Stimulated activated CD4-positive, alpha-beta T cell treated with anti-CD3 and anti-CD28 coated beads, Interleukin-2, amount 100 ng/mL, for 4 hours (primary cell): ENCODE measurements at regions not wholly inside any gene's neighbourhood (a gene's known extent, or its start where the extent isn't known, plus 50 kb on each side); places are given as distances from the start of the nearest gene placed in this dataset.

Experiments
- DNase-seq: peaks from one replicate; pipeline ENCODE4 v3.0.0-alpha.2; 2020; ENCODE audit warnings: low read depth

DNA sequence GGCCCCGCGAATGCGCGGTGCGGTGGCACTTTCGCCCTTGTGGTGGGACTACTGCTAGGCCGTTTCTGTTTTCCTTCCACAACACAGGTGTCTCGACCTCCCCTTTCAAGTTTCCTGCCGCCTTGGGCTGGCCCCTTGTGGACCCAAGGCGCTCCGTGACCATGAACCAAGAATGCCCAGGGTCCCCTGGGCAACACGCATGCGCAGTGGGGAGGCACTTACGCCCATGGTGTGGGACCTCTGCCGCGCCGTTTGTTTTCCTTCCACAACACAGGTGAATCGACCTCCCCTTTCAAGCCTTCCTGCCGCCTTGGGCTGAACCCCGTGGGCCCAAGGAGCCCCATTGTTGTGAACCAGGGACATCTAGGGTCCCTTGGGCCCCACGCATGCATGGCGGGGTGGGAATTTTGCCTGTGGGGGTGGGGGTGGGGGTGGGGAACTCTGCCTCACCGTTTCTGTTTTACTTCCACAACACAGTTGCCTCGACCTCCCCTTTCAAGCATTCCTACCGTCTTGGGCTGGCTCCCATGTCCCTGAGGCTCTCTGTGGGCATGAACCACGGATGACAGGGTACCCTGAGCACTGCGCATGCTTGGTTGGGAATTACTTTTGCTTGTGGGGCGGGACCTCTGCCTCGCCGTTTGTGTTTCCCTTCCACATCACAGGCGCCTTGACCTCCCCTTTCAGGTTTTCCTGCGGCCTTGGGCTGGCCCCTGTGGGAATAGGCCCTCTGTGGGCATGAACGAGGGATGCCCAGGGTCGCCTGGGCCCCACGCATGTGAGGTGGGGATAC lies 355.1 kb downstream of the ALG10 start:
- DNase-seq = no peak

DNA sequence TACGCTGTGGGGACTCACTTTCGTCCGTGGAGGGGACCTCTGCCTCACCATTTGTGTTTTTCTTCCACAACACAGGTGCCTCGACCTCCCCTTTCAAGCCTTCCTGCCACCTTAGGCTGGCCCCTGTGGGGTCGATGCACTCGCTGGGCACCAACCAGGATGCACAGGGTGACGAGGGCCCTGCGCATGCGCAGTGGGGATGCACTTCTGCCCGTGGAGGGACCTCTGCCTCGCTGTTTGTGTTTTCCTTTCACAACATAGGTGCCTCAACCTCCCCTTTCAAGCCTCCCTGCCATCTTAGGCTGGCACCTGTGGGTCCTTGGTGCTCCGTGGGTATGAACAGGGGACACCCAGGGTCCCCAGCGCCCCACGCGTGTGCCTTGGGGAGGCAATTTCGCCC lies 356.8 kb downstream of the ALG10 start:
- no peak for DNase-seq

DNA sequence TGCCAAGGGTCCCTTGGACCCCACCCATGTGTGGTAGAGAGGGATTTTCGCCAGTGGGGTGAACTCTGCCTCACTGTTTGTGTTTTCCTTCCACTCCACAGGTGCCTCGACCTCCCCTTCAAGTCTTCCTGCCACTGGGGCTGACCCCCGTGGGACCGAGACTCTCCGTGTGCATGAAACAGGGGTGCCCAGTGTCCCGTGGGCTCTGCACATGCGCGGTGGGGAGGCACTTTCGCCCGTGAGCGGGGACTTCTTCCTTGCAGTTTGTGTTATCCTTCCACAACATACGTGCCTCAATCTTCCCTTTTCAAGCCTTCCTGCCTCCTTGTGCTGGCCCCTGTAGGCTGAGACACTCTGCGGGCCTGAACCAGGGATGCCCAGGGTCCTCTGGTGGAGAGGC lies 362.4 kb downstream of the ALG10 start:
- DNase-seq = no peak

DNA sequence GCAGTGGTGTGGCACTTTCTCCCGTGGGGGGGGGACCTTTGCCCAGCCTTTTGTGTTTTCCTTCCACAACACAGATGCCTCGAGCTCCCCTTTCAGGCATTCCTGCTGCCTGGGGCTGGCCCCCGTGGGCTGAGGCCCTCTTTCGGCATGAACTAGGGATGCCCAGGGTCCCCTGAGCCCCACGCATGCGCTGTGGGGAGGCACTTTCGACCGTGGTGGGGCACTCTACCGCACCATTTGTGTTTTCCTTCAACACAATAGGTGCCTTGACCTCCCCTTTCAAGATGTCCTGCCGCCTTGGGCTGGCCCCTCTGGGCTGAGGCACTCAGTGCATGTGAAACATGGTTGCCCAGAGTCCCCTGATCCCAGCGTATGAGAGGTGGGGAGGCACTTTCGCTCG lies 363.7 kb downstream of the ALG10 start:
- no peak for DNase-seq

DNA sequence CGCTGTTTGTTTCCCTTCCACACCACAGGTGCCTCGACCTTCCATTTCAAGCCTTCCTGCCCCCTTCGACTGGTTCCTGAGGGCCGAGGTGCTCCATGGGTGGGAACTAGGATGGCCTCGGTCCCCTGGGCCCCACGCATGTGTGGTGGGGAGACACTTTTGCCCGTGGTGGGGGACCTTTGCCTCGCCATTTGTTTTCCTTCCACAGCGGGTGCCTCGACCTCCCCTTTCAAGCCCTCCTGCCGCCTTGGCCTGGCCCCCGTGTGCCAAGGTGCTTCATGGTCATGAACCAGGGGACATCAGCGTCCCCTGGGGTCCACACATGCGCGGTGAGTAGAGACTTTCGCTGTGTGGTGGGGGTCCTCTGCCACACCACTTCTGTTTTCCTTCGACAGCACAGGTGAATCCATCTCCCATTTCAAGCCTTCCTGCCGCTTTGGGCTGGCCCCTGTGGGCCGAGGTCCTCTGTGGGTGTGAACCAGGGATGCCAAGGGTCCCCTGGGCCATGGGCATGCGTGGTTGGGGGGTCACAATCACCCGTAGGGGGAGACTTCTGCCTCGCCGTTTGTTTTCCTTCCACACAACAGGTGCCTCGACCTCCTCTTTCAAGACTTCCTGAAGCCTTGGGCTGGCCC lies 364.4 kb downstream of the ALG10 start:
- no peak for DNase-seq

DNA sequence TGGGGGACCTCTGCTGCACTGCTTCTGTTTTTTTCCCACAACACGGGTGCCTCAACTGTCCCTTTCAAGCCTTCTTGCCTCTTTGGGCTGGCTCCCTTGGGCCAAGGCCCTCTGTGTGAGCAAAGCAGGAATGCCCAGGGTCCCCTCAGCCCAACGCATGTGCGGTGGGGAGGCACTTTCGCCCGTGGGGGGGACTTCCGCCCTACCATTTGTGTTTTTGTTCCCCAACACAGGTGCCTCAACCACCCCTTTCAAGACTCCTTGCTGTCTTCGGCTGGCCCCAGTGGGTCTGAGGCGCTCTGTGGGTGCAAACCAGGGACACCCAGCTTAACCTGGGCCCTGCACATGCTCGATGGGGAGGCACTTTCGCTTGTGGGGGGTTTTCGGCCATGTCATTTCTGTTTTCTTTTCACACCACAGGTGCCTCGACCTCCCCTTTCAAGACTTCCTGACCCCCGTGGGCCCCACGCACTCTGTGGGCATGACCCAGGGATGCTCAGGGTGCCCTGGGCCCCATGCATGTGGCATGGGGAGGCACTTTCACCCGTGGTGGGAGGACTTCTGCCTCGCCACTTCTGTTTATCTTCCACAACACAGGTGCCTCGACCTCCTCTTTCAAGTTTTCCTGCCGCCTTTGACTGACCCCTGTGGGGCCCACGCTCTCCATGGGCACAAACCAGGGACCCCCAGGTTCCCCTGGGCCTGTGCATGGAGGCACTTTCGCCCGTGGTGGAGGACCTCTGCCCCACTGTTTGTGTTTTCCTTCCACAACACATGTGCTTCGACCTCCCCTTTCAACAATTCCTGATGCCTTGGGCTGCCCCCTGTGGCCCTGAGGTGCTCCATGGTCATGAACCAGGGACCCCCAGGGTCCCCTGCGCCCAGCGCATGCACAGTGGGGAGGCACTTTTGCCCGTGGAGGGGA lies 365.7 kb downstream of the ALG10 start:
- DNase-seq = no peak

DNA sequence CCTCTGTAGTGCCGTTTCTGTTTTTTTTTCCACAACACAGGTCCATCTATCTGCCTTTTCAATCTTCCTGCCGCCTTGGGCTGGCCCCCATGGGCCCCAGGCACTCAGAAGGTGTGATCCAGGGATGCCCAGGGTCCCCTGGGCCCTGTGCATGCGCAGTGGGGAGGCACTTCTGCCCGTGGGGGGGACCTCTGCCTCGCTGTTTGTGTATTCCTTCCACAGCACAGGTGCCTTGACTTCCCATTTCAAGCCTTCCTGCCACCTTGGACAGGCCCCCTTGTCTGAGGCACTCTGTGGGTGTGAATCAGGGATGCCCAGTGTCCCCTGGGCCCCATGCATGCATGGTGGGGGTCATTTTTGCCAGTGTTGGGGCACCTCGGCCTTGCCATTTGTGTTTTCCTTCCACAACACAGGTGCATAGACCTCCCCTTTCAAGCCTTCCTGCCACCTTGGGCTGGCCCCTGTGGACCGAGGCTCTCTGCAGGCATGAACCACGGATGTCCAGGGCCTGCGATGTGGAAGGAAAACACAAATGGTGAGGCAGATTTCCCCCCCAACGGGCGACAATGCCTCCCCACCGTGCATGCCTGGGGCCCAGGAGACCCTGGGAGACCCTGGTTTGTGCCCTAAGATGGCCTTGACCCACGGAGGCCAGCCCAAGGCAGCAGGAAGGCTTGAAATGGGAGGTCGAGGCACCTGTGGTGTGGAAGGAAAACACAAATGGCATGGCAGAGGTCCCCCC lies 366.5 kb downstream of the ALG10 start:
- DNase-seq = no peak

DNA sequence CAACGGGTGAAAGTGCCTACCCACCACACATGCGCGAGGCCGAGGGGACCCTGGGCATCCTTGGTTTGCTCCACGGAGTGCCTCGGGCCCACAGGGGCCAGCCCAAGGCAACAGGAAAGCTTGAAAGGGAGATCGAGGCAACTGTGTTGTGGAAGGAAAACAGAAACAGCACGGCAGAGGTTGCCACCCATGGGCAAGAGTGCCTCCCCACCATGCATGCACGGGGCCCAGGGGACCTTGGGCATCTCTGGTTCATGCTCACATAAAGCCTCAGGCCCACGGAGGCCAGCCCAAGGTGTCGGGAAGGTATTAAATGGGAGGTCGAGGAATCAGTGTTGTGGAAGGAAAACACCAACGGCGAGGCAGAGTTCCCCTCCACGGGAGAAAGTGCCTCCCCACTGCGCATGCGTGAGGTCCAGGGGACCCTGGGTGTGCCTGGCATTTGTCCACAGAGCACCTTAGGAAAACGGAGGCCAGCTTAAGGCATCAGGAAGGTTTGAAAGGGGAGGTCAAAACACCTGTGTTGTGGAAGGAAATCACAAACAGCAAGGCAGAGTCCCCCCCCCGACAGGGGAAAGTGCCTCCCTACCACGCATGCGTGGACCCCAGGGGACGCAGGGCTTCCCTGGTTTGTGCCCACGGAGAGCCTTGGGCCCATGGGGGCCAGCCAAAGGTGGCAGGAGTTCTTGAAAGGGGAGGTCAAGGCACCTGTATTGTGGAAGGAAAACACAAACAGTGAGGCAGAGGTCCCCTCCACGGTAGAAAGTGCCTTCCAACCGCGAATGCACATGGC lies 367.3 kb downstream of the ALG10 start:
- no peak for DNase-seq

DNA sequence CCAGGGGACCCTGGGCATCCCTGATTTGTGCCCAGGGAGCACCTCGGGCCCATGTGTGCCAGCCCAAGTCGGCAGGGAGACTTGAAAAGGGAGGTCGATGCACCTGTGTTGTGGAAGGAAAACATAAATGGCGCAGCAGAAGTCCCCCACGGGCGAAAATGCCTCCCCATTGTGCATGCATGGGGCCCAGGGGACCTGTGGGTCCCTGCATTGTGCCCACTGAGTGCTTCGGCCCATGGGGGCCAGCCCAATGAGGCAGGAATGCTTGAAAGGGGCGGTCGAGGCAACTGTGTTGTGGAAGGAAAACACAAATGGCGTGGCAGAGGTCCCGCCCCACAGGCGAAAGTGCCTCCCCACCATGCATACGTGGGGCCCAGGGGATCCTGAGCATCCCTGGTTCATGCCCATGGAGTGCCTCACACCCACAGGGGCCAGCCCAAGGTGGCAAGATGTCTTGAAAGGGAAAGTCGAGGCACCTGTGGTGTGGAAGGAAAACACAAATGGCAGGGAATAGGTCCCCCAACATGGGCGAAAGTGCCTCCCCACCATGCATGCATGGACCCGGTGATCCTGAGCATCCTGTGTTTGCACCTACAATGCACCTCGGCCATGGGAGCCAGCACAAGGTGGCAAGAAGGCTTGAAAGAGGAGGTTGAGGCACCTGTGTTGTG lies 368.0 kb downstream of the ALG10 start:
- DNase-seq = no peak

DNA sequence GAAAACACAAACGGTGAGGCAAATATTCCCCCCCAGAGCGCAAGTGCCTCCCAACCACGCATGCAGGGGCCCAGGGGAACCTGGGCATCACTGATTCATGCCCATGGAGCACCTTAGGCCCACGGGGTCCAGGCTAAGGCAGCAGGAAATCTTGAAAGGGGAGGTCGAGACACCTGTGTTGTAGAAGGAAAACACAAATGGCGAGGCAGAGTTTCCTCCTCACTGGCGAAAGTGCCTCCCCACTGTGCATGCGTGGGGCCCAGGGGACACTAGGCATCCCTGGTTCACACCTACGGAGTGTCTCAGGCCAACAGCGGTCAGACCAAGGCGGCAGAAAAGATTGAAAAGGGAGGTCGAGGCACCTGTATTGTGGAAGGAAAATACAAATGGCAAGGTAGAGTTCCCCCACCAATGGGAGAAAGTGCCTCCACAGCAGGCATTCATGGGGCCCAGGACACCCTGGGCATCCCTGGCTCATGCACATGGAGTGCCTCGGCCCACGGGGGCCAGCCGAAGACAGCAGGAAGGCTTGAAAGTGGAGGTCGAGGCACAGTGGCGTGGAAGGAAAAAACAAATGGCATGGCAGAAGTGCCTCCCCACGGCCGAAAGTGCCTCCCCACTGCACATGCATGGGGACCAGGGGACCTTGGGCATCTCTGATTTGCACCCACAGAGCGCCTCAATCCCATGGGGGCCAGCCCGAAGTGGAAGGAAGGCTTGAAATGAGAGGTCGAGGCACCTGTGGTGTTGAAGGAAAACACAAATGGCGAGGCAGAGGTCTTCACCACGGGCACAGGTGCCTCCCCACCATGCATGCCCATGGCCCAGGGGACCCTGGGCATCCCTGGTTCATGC lies 368.8 kb downstream of the ALG10 start:
- DNase-seq = no peak

DNA sequence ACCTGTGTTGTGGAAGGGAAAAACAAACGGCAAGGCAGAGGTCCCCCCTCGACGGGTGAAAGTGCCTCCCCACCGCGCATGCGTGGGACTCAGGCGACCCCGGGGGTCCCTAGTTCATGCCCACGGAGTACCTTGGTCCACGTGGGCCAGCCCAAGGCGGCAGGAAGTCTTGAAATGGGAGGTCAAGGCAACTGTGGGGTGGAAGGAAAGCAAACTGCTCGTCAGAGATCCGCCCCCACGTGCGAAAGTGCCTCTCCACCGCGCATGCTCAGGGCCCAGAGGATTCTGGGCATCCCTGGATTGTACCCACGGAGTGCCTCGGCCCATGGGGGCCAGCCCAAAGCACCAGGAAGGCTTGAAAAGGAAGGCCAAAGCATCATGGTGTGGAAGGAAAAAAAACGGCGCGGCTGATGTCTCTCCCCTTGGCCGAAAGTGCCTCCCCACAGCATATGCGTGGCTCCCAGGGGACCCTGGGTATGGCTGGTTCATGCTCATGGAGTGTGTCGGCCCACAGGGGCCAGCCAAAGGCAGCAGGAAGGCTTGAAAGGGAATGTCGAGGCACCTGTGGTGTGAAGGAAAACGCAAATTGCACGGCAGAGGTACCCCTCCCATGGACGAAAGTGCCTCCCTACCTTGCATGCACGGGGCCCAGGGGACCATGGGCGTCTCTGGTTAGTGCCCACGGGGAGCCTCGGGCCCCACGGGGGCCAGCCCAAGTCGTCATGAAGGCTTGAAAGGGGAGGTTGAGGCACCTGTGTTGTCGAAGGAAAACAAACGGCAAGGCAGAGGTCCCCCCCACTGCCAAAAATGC lies 369.7 kb downstream of the ALG10 start:
- no peak for DNase-seq

DNA sequence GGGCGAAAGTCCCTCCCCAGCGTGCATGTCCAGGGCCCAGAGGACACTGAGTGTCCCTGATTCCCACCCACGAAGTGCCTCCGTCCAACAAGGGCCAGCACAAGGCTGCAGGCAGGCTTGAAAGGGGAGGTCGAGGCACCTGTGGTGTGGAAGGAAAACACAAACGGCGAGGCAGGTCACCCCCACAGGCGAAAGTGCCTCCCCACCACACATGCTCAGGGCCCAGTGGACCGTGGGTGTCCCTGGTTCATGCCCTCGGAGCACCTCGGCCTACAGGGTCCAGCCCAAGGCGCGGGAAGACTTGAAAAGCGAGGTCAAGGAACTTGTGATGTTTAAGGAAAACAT lies 370.4 kb downstream of the ALG10 start:
- no peak for DNase-seq

DNA sequence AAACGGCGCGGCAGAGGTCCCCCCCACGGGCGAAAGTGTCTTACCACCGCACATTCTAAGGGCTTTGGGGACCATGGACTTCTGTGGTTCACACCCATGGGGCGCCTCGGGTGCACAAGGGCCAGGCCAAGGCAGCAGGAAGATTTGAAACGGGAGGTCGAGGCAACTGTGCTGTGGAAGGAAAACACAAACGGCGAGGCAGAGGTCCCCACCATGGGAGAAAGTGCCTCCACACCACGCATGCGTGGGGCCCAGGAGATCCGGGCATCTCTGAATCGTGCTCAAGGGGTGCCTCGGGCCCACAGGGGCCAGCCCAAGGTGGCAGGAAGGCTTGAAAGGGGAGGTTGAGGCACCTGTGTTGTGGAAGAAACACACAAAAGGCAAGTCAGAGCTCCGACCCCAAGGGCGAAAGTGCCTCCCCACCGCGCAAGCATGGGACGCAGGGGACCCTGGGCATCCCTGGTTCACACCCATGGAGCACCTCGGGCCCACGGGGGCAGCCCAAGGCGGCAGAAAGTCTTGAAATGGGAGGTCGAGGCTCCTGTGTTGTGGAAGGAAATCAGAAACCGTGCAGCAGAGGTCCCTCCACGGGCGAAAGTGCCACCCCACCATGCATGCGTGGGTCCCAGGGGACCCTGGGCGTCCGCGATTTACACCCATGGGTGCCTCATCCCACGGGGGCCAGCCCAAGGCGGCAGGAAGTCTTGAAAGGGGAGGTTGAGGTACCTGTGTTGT lies 371.0 kb downstream of the ALG10 start:
- DNase-seq = no peak

DNA sequence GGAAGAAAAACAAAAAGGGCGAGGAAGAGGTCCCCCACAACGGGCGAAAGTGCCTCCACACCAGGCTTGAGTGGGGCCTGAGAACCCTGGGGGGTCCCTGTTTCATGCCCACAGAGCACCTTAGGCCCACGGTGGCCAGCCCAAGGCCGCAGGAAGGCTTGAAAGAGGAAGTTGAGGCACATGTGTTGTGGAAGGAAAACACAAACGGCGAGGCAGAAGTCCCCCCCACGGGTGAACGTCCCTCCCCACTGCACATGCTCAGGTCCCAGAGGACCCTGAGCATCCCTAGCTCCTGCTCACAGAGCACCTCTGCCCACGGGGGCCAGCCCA lies 371.5 kb downstream of the ALG10 start:
- no peak for DNase-seq

DNA sequence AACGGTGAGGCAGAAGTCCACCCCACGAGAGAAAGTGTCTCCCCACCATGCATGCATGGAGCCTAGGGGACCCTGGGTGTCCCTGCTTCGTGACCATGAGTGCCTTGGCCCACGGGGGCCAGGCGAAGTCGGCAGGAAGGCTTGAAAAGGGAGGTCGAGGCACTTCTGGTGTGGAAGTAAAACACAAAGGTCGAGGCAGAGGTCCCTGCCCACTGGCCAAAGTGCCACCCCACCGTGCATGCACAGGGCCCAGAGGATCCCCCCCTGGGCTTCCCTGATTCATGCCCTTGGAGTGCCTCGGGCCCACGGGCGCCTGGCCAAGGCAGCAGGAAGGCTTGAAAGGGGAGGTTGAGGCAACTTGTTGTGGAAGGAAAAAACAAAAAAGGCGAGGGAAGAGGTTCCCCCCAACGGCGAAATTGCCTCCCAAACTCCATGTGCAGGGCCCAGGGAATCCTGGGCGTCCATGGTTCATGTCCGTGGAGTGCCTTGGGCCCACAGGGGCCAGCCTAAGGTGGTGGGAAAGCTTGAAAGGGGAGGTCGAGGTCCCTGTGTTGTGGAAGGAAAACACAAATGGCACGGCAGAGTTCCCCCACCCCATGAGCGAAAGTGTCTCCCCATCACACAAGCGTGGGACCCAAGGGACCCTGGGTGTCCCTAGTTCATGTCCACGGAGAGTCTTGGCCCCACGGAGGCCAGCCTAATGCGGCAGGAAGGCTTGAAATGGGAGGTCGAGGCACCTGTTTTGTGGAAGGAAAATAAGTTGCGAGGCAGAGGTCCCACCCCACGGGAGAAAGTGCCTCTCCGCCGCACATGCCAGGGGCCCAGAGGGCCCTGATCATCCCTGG lies 372.1 kb downstream of the ALG10 start:
- DNase-seq = no peak

DNA sequence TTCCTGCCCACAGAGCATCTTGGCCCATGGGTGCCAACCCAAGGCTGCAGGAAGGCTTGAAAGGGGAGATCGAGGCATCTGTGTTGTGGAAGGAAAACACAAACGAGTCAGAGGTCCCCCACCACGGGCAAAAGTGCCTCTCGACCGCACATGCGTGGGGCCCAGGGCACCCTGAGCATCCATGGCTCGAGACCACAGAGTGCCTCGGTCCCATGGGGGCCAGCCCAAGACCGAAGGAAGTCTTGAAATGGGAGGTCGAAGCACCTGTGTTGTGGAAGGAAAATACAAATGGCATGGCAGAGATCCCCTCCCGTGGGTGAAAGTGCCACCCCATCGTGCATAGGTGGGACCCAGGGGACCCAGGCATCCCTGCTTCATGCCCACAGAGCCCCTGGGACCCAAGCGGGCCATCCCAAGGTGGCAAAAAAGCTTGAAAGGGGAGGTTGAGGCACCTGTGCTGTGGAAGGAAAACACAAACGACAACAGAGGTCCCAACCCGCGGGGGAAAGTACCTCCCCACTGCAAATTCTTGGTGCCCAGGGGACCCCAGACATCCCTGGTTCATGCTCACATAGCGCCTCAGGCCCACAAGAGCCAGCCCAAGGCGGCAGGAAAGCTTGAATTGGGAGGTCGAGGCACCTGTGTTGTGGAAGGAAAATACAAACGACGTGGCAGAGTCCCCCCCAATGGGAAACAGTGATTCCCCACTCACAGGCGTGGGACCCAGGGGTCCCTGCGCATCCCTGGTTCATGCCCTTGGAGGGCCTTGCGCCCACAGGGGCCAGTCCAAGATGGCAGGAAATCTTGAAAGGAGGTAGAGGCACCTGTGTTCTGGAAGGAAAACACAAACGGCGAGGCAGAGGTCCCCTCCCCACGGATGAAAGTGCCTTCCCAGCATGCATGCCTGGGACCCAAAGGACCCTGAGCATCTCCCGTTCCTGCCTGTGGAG lies 373.0 kb downstream of the ALG10 start:
- DNase-seq = no peak
